ENCODE measurements at regions not wholly inside any gene's neighbourhood (a gene's known extent, or its start where the extent isn't known, plus 50 kb on each side); places are given as distances from the start of the nearest gene placed in this dataset.

- no peak for TF ChIP-seq ZNF2 (tag by site-specific recombination; IDR thresholded peaks at IDR 0.05)
- no peak for TF ChIP-seq CTCF (tag by site-specific recombination; IDR thresholded peaks at IDR 0.05)
- no peak for TF ChIP-seq ZNF549 (tag by site-specific recombination; IDR thresholded peaks at IDR 0.05)
- TF ChIP-seq ZNF747 (tag by site-specific recombination; IDR thresholded peaks at IDR 0.05), result no peak
- TF ChIP-seq ZNF274 (IDR thresholded peaks at IDR 0.05; ENCODE audit: low read length), result no peak
- TF ChIP-seq ZNF274 (tag by site-specific recombination; IDR thresholded peaks at IDR 0.05; ENCODE audit: borderline replicate concordance), result no peak
- no peak for TF ChIP-seq PRDM10 (tag by site-specific recombination; IDR thresholded peaks at IDR 0.05)
- TF ChIP-seq ZEB2 (tag by site-specific recombination; IDR thresholded peaks at IDR 0.05), result no peak
- no peak for TF ChIP-seq REPIN1 (tag by site-specific recombination; IDR thresholded peaks at IDR 0.05; ENCODE audit: low read depth)
- no peak for TF ChIP-seq ZNF843 (tag by site-specific recombination; IDR thresholded peaks at IDR 0.05)
- TF ChIP-seq ZNF24 (tag by site-specific recombination; IDR thresholded peaks at IDR 0.05), result no peak
- no peak for TF ChIP-seq BCL11B (tag by site-specific recombination; IDR thresholded peaks at IDR 0.05; ENCODE audit: low read depth)
These were observed 751.0 kb downstream of the KCNA4 start for GRCh38 chr11:29265792-29266191.
